DOHH2 (cell line): ENCODE measurements at regions not wholly inside any gene's neighbourhood (a gene's known extent, or its start where the extent isn't known, plus 50 kb on each side); places are given as distances from the start of the nearest gene placed in this dataset.

ENCODE experiments used
- EZH2phosphoT487 ChIP-seq: fragments of 200-600 bp; sonication (generic); IDR thresholded peaks from 2 replicates; pipeline ENCODE4 v1.6.1; 2017; ENCODE audit warnings: borderline replicate concordance, mild to moderate bottlenecking, antibody characterized with exemption, low read length, moderate library complexity, mixed read lengths
- TF ChIP-seq, protein P1 (sequence below): fragments of 200-600 bp; sonication (generic); IDR thresholded peaks from one replicate; pipeline ENCODE4 v1.5.1; 2014; ENCODE audit warnings: antibody characterized with exemption, mild to moderate bottlenecking, low read depth, low read length; ENCODE audit not compliant: poor library complexity, severe bottlenecking

DNA sequence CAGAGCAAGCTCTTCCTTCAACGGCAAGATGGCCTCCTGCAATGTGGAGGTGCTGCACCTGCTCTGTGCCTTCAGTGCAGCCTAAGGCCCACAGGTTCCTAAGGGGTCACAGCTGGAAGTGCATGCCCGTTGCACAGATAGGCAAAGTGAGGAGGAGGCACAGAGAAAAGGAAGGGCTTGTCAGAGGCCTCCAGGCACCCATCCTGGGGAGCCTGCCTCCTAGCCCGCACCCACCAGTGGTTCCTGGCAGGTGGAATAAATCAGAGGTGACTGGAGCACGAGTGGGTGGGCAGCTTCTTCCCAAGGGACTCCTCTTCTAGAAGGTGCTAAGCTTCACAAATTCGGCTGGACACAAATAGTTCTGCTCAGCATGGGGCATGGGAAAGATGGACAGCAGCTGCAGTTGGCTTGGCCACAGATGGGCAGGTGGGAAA lies 52.8 kb upstream of the STXBP1 start:
- TF ChIP-seq, protein P1, sequence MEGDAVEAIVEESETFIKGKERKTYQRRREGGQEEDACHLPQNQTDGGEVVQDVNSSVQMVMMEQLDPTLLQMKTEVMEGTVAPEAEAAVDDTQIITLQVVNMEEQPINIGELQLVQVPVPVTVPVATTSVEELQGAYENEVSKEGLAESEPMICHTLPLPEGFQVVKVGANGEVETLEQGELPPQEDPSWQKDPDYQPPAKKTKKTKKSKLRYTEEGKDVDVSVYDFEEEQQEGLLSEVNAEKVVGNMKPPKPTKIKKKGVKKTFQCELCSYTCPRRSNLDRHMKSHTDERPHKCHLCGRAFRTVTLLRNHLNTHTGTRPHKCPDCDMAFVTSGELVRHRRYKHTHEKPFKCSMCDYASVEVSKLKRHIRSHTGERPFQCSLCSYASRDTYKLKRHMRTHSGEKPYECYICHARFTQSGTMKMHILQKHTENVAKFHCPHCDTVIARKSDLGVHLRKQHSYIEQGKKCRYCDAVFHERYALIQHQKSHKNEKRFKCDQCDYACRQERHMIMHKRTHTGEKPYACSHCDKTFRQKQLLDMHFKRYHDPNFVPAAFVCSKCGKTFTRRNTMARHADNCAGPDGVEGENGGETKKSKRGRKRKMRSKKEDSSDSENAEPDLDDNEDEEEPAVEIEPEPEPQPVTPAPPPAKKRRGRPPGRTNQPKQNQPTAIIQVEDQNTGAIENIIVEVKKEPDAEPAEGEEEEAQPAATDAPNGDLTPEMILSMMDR, result no peak
- TF ChIP-seq EZH2phosphoT487, result no peak
